Mammary epithelial cell (primary cell): ENCODE measurements at regions not wholly inside any gene's neighbourhood (a gene's known extent, or its start where the extent isn't known, plus 50 kb on each side); places are given as distances from the start of the nearest gene placed in this dataset.

Source experiments
- CTCF ChIP-seq, 2 donors: IDR thresholded peaks in 1 of 2; conservative IDR thresholded peaks in 1 of 2; 2 replicates each; pipeline ENCODE4 v1.5.1; 2011 to 2012; ENCODE audit warnings: inconsistent platforms in 2 of 2, low read length in 2 of 2, mild to moderate bottlenecking in 2 of 2, control low read depth in 1 of 2, low read depth in 1 of 2; ENCODE audit not compliant: insufficient read depth in 1 of 2; ENCODE audit errors: extremely low read depth in 1 of 2
- EZH2 ChIP-seq: IDR thresholded peaks from 2 replicates; pipeline ENCODE4 v1.6.1; 2012; ENCODE audit warnings: low read length, inconsistent platforms, borderline replicate concordance

GRCh38 chr2:207265869-207266268 lies 100.1 kb upstream of the KLF7 start:
- no peak for TF ChIP-seq CTCF (conservative IDR thresholded peaks at IDR 0.05 in 1 of 2, IDR thresholded peaks at IDR 0.05 in 1 of 2; ENCODE audit: extremely low read depth in 1 of 2, insufficient read depth in 1 of 2, low read depth in 1 of 2, low read length in 2 of 2)
- TF ChIP-seq EZH2: no peak
